Prostate gland (tissue), 2 donors: ENCODE measurements at regions not wholly inside any gene's neighbourhood (a gene's known extent, or its start where the extent isn't known, plus 50 kb on each side); places are given as distances from the start of the nearest gene placed in this dataset.

Source experiments
- DNase-seq: peaks from one replicate; pipeline ENCODE4 v3.0.0-alpha.2; 2019; ENCODE audit warnings: low spot score
- H3K27ac ChIP-seq, 2 donors: fragments of 200-600 bp; sonication (generic); 2 replicates each; pipeline ENCODE4 v1.5.1; 2017 to 2019
- H3K27me3 ChIP-seq: fragments of 200-600 bp; sonication (generic); replicated peaks from 2 replicates; pipeline ENCODE4 v1.5.1; 2019; ENCODE audit not compliant: insufficient read depth
- H3K36me3 ChIP-seq, 2 donors: fragments of 200-600 bp; sonication (generic); 1 replicate in 1 of 2; 2 replicates in 1 of 2; pipeline versions ENCODE4 v1.5.1 to v1.8.1; 2017 to 2019
- H3K4me1 ChIP-seq: fragments of 200-600 bp; sonication (generic); replicated peaks from 2 replicates; pipeline ENCODE4 v1.5.1; 2019
- H3K4me3 ChIP-seq, 2 donors: fragments of 200-600 bp; sonication (generic); 2 replicates each; pipeline ENCODE4 v1.5.1; 2017 to 2019
- H3K9me3 ChIP-seq: fragments of 200-600 bp; sonication (generic); 2 replicates; pipeline ENCODE4 v1.5.1; 2017
- POLR2A ChIP-seq: fragments of 450-650 bp; IDR thresholded peaks from one replicate; pipeline ENCODE4 v1.6.1; 2016; ENCODE audit warnings: antibody characterized with exemption, mild to moderate bottlenecking
- POLR2AphosphoS5 ChIP-seq: sonication (generic); formaldehyde crosslinking; IDR thresholded peaks from one replicate; pipeline ENCODE4 v1.6.1; 2017; ENCODE audit warnings: antibody characterized with exemption
- WGBS: methylation state at CpG from one replicate; pipeline ENCODE4 v1.1.5; 2018; 5-methylcytosine and 5-hydroxymethylcytosine counted together
- intact Hi-C: fragments of 100-400 bp; cut with DNase I; formaldehyde crosslinking; loops from one replicate; pipeline ENCODE4 v1.14.2; 2022
- TF ChIP-seq, protein P1 (sequence below), 4 experiments: fragments of 200-600 bp in 2 of 4; fragments of 450-650 bp in 2 of 4; sonication (generic) in 2 of 4; IDR thresholded peaks; 1 replicate in 3 of 4; 2 replicates in 1 of 4; pipeline ENCODE4 v1.5.1; 2016 to 2019; ENCODE audit warnings: antibody characterized with exemption in 4 of 4, mild to moderate bottlenecking in 2 of 4, moderate library complexity in 2 of 4

DNA sequence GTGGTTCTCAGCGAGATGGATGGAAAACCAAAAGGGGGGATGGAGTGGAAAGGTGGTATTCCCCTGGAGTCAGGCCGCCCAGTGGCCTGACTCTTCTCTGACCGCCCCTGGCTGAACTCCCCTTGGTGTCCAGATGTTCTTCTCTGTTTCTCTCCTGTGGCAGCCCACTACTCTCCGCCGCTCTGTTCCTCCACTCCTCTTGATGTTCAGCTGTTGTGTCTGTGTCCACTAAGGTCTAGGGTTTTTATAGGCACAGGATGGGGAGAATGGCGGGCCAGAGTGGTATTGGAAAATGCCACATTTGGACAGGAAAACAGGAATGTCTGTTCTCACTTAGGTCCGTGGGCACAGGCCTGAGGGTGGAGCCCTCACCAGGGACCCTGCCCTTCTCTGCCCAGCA, 954.3 kb upstream of the MBL2 start:
- TF ChIP-seq POLR2AphosphoS5 (no peak), POLR2A (no peak)
- TF ChIP-seq, protein P1, sequence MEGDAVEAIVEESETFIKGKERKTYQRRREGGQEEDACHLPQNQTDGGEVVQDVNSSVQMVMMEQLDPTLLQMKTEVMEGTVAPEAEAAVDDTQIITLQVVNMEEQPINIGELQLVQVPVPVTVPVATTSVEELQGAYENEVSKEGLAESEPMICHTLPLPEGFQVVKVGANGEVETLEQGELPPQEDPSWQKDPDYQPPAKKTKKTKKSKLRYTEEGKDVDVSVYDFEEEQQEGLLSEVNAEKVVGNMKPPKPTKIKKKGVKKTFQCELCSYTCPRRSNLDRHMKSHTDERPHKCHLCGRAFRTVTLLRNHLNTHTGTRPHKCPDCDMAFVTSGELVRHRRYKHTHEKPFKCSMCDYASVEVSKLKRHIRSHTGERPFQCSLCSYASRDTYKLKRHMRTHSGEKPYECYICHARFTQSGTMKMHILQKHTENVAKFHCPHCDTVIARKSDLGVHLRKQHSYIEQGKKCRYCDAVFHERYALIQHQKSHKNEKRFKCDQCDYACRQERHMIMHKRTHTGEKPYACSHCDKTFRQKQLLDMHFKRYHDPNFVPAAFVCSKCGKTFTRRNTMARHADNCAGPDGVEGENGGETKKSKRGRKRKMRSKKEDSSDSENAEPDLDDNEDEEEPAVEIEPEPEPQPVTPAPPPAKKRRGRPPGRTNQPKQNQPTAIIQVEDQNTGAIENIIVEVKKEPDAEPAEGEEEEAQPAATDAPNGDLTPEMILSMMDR (IDR thresholded peaks at IDR 0.05), result no peak
- H3K4me1 ChIP-seq, result no peaks in the 10 kb centered on the region
- 88% methylated on average over 7 of the region's 7 CpGs for WGBS
- no peak overlapping the region for H3K27ac ChIP-seq
- no peak overlapping the region for H3K4me3 ChIP-seq
- no peak for DNase-seq
- no peaks in the 10 kb centered on the region for H3K36me3 ChIP-seq
- intact Hi-C loops, result no loop called here
- H3K9me3 ChIP-seq, result no peaks in the 10 kb centered on the region
- H3K27me3 ChIP-seq, result no peaks in the 10 kb centered on the region

DNA sequence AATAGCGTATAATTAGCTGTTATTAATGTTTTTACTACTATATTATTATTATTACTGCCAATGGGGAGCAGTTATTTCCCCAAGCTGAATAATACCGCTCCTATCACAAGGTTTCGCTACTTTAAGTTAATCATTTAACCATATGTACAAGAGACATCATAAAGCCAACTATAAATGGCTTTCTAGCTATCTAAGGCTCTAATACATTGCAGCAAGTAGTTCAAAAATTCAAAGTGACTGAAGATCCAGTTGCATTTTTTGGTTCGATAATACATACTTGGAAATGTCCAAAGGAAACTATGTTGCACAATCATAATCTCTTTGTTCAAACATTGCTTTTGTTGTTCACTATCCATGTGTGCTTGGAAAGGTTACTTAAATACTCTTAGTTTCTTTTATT, 952.0 kb upstream of the MBL2 start:
- Histone ChIP-seq H3K27me3 (no peaks in the 10 kb centered on the region), H3K27ac (no peak overlapping the region), H3K9me3 (no peaks in the 10 kb centered on the region), H3K4me1 (no peaks in the 10 kb centered on the region), H3K4me3 (no peak overlapping the region), H3K36me3 (no peaks in the 10 kb centered on the region)
- intact Hi-C loops, result no loop called here
- 92% methylated on average over 4 of the region's 4 CpGs for WGBS
- no peak for TF ChIP-seq POLR2AphosphoS5
- no peak for TF ChIP-seq POLR2A
- DNase-seq, result no peak

DNA sequence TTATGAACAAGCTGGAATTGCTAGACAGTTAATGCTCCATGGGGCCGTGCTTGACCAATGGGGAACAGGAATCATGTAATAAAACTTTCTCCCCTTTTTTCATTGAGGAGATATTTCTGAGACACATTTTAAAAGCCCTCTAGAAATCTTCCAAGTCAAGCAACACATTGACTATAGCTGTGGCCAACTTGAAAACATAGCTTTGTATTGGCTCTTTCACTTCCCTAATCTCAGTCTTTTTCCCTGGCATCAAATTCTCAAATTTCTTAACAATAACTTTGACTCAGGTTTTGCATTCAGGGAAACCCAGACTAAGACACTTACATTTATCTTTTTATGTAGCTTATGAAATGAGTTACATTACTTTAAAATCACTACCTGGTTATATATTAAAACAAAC, 947.1 kb upstream of the MBL2 start:
- no peak overlapping the region for H3K4me3 ChIP-seq
- no peaks in the 10 kb centered on the region for H3K36me3 ChIP-seq
- H3K9me3 ChIP-seq, result no peaks in the 10 kb centered on the region
- intact Hi-C loops, result no loop called here
- no peak for DNase-seq
- WGBS, result 84% methylated on average over 1 of the region's 1 CpG
- no peaks in the 10 kb centered on the region for H3K4me1 ChIP-seq
- no peaks in the 10 kb centered on the region for H3K27me3 ChIP-seq
- no peak overlapping the region for H3K27ac ChIP-seq
- no peak for TF ChIP-seq POLR2AphosphoS5
- TF ChIP-seq, protein P1 (IDR thresholded peaks at IDR 0.05), result no peak

DNA sequence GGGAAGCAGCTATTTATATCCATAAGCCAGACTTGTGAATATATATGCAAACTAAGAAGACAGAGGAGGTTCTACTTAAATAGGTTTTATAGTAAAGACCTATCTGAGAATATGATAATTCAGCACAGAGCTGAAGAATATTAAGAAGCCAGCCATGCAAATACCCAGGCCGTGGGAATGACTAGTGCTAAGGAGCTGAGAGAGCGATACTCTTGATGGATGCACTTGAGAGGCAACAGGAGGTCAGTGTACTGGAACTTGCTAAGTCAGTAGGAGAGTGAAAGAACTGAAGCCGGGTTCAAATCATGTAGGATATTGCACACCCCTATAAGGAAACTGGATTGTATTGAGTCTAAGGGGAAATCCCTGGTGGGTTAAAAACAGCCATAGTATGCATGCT, 943.6 kb upstream of the MBL2 start:
- no peaks in the 10 kb centered on the region for H3K9me3 ChIP-seq
- WGBS, result 88% methylated on average over 3 of the region's 3 CpGs
- intact Hi-C loops, result no loop called here
- no peaks in the 10 kb centered on the region for H3K27me3 ChIP-seq
- H3K4me1 ChIP-seq, result no peaks in the 10 kb centered on the region
- no peak overlapping the region for H3K4me3 ChIP-seq
- no peaks in the 10 kb centered on the region for H3K36me3 ChIP-seq
- no peak for TF ChIP-seq POLR2A
- TF ChIP-seq, protein P1 (IDR thresholded peaks at IDR 0.05), result no peak
- no peak for TF ChIP-seq POLR2AphosphoS5
- H3K27ac ChIP-seq, result no peak overlapping the region
- DNase-seq, result no peak

DNA sequence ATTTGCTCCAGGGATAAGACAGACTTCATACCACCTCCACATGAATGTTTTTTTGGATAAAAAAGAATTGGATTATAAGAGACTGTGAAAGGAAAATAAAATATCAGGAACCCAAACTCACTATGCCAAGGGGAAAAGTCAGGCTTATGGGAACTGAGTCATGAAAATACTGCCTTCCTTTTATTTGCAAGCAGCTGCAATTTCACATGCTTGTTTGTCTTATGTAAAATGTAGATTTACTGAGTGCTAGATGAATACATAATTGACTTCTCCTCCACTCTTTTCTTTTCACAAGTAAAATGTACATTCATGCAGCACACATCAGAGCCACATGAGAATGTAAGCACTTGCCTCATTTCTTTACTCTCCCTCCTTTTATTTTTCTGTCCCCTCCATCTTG, 940.8 kb upstream of the MBL2 start:
- TF ChIP-seq POLR2AphosphoS5, result no peak
- TF ChIP-seq POLR2A, result no peak
- TF ChIP-seq, protein P1 (IDR thresholded peaks at IDR 0.05), result no peak
- Histone ChIP-seq H3K27me3 (no peaks in the 10 kb centered on the region), H3K27ac (no peak overlapping the region), H3K4me3 (no peak overlapping the region), H3K4me1 (no peaks in the 10 kb centered on the region), H3K9me3 (no peaks in the 10 kb centered on the region), H3K36me3 (no peaks in the 10 kb centered on the region)
- intact Hi-C loops, result no loop called here
- DNase-seq, result no peak
